Activated CD4-positive, alpha-beta T cell treated with anti-CD3 and anti-CD28 coated beads, Interleukin-10, Interleukin-2, amounts not matched to agents 100 ng/mL and 50 ng/mL, durations not matched to agents 16 hours and 8 hours (primary cell): ENCODE measurements at regions not wholly inside any gene's neighbourhood (a gene's known extent, or its start where the extent isn't known, plus 50 kb on each side); places are given as distances from the start of the nearest gene placed in this dataset.
A peak's percentile ranks its signal among the peaks of the same experiment; 100 is the strongest.

ENCODE experiments used
- DNase-seq: peaks from one replicate; pipeline ENCODE4 v3.0.0-alpha.2; 2020

- peak; percentile 8 for DNase-seq
Observed at GRCh38 chr5:146254223-146254622, 50.8 kb downstream of the RBM27 start.

GRCh38 chr5:146273109-146273508, 65.5 kb upstream of the POU4F3 start:
- no peak for DNase-seq

DNA sequence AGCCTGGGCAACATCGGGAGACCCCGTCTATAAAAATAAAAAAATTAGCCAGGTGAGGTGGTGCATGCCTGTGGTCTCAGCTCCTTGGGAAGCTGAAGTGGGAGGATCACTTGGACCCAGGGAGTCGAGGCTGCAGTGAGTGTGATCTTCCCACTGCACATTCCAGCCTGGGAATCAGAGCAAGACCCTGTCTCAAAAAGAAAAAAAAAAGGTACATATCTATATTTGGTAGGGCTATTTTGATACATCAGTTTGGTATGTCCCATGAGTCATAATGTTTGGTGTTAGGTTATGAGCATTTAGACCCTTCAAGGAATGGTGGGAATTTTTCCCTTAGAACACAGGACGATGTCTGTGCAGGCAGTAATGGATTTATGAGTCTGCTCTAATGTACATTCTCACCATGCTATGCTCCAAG, 55.3 kb upstream of the POU4F3 start:
- DNase-seq, result no peak

- no peak for DNase-seq
Observed at GRCh38 chr5:146284016-146284415, 54.6 kb upstream of the POU4F3 start.
